SU-DHL-6 (cell line): ENCODE measurements at regions not wholly inside any gene's neighbourhood (a gene's known extent, or its start where the extent isn't known, plus 50 kb on each side); places are given as distances from the start of the nearest gene placed in this dataset.

Experiments
- EZH2phosphoT487 ChIP-seq: fragments of 200-600 bp; sonication (generic), shearing (Covaris generic); conservative IDR thresholded peaks from 2 replicates; pipeline ENCODE4 v1.6.1; 2018; ENCODE audit warnings: mild to moderate bottlenecking, antibody characterized with exemption, low read length, moderate library complexity, mixed read lengths
- TF ChIP-seq, protein P1 (sequence below): fragments of 200-600 bp; sonication (generic); IDR thresholded peaks from one replicate; pipeline ENCODE4 v1.5.1; 2017; ENCODE audit warnings: antibody characterized with exemption, mild to moderate bottlenecking, low read length, moderate library complexity; ENCODE audit not compliant: insufficient read depth, poor library complexity, severe bottlenecking

DNA sequence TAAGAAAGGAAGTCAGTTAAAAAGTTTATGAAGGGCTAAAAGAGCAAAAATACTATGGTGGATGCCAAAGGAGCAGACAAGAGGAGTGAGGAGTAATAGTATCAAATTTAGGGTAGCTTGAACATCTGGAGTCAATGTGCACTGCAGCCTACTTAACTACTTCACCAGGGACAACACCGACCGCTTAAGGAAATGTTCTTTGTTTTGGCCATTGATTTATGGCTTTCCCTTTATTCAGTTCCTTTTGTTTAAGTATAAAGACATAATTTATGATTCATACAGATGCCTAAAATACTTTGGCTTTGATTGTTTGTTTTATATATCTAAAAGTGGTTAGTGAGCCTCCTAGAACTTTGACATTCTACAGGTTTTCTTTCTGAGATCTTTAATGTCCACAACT, 276.3 kb upstream of the PRR20A start:
- TF ChIP-seq, protein P1, sequence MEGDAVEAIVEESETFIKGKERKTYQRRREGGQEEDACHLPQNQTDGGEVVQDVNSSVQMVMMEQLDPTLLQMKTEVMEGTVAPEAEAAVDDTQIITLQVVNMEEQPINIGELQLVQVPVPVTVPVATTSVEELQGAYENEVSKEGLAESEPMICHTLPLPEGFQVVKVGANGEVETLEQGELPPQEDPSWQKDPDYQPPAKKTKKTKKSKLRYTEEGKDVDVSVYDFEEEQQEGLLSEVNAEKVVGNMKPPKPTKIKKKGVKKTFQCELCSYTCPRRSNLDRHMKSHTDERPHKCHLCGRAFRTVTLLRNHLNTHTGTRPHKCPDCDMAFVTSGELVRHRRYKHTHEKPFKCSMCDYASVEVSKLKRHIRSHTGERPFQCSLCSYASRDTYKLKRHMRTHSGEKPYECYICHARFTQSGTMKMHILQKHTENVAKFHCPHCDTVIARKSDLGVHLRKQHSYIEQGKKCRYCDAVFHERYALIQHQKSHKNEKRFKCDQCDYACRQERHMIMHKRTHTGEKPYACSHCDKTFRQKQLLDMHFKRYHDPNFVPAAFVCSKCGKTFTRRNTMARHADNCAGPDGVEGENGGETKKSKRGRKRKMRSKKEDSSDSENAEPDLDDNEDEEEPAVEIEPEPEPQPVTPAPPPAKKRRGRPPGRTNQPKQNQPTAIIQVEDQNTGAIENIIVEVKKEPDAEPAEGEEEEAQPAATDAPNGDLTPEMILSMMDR = no peak
- no peak for TF ChIP-seq EZH2phosphoT487
